ENCODE measurements at regions not wholly inside any gene's neighbourhood (a gene's known extent, or its start where the extent isn't known, plus 50 kb on each side); places are given as distances from the start of the nearest gene placed in this dataset.

DNA sequence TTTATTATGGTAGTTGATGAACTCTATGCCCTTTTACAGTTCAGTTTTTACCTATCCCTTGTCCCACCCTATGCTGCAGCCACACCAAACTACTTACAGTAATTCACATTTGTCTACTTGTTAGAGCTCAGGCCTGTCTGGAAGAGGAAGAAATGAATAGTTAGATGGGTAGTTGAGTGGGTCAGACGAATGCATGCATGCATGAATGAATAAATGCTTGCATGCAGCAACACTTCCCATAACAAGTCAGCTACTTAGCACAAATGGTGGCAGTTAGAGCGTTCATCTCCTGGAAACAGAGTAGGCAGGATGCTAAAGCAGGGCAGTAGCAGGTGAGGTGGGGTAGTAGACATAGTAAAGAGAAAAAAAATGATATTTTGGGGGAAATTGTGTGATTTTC is 322.3 kb downstream of the NDFIP2 start:
- Histone ChIP-seq H3K36me3 (ENCODE audit: insufficient read depth) (no peaks in the 10 kb centered on the region), H3K27ac (no peak overlapping the region), H2AFZ (ENCODE audit: low read depth) (no peak overlapping the region), H3K4me1 (ENCODE audit: low read depth, poor library complexity, severe bottlenecking) (no peaks in the 10 kb centered on the region), H3K79me2 (ENCODE audit: insufficient read depth, low read depth) (no peaks in the 10 kb centered on the region), H3K4me3 (IDR thresholded peaks at IDR 0.05; ENCODE audit: insufficient read depth, low read depth, low read length) (no peak overlapping the region), H3K4me2 (no peak overlapping the region), H4K20me1 (ENCODE audit: insufficient read depth) (no peaks in the 10 kb centered on the region), H3K9ac (no peak overlapping the region), H3K27me3 (ENCODE audit: insufficient read depth, low read depth) (no peaks in the 10 kb centered on the region)
- no peak for TF ChIP-seq CTCF (conservative IDR thresholded peaks at IDR 0.05; ENCODE audit: low read depth, low read length)

DNA sequence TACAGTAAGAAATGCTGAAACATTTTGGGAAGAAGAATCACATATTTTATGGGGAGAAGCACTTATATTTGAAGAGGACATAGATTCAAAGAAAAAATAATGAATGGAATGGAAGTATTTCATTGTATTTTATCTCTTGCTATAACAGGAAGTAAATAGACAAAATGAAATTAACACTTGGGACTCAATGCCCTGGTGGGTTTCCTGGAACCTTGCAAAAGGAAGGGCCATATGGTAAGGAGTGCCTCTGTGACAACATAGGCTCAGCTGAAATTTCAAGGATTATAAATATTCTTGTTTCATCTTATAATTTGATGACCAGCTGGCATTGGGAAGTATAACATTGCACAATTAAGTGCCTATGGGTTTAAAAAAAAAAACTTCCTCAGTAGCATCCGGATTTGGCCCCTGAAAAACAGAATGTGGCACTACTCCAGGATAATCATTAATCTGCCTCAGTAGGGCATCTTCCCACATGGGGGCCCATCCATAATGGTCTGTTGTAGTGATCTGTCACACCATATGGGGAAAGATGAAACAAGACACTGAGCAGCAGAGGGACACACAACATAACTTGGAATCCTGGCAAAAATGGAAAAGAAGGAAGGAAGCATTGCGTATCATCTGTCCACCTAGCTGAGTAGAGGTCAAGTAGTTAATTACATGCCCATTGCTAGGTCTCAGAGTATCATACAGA is 321.6 kb downstream of the NDFIP2 start:
- no peak for TF ChIP-seq CTCF (conservative IDR thresholded peaks at IDR 0.05; ENCODE audit: low read depth, low read length)
- Histone ChIP-seq H3K4me3 (IDR thresholded peaks at IDR 0.05; ENCODE audit: insufficient read depth, low read depth, low read length) (no peak overlapping the region), H3K27ac (no peak overlapping the region), H3K4me1 (ENCODE audit: low read depth, poor library complexity, severe bottlenecking) (no peaks in the 10 kb centered on the region), H3K36me3 (ENCODE audit: insufficient read depth) (no peaks in the 10 kb centered on the region), H4K20me1 (ENCODE audit: insufficient read depth) (no peaks in the 10 kb centered on the region), H3K27me3 (ENCODE audit: insufficient read depth, low read depth) (no peaks in the 10 kb centered on the region), H3K9ac (no peak overlapping the region), H3K79me2 (ENCODE audit: insufficient read depth, low read depth) (no peaks in the 10 kb centered on the region), H2AFZ (ENCODE audit: low read depth) (no peak overlapping the region), H3K4me2 (no peak overlapping the region)

GRCh38 chr13:79799059-79799867 is 318.3 kb downstream of the NDFIP2 start:
- Histone ChIP-seq H3K27me3 (ENCODE audit: insufficient read depth, low read depth) (no peaks in the 10 kb centered on the region), H2AFZ (ENCODE audit: low read depth) (no peak overlapping the region), H3K79me2 (ENCODE audit: insufficient read depth, low read depth) (no peaks in the 10 kb centered on the region), H3K27ac (no peak overlapping the region), H3K36me3 (ENCODE audit: insufficient read depth) (no peaks in the 10 kb centered on the region), H3K4me2 (no peak overlapping the region), H4K20me1 (ENCODE audit: insufficient read depth) (no peaks in the 10 kb centered on the region), H3K9ac (no peak overlapping the region), H3K4me3 (IDR thresholded peaks at IDR 0.05; ENCODE audit: insufficient read depth, low read depth, low read length) (no peak overlapping the region), H3K4me1 (ENCODE audit: low read depth, poor library complexity, severe bottlenecking) (no peaks in the 10 kb centered on the region)
- no peak for TF ChIP-seq CTCF (conservative IDR thresholded peaks at IDR 0.05; ENCODE audit: low read depth, low read length)

GRCh38 chr13:79796136-79796535 is 315.2 kb downstream of the NDFIP2 start:
- Histone ChIP-seq H3K9ac (no peak overlapping the region), H3K4me1 (ENCODE audit: low read depth, poor library complexity, severe bottlenecking) (no peaks in the 10 kb centered on the region), H3K27me3 (ENCODE audit: insufficient read depth, low read depth) (no peaks in the 10 kb centered on the region), H3K27ac (no peak overlapping the region), H3K36me3 (ENCODE audit: insufficient read depth) (no peaks in the 10 kb centered on the region), H3K79me2 (ENCODE audit: insufficient read depth, low read depth) (no peaks in the 10 kb centered on the region), H4K20me1 (ENCODE audit: insufficient read depth) (no peaks in the 10 kb centered on the region), H2AFZ (ENCODE audit: low read depth) (no peak overlapping the region), H3K4me2 (no peak overlapping the region), H3K4me3 (IDR thresholded peaks at IDR 0.05; ENCODE audit: insufficient read depth, low read depth, low read length) (no peak overlapping the region)
- no peak for TF ChIP-seq CTCF (conservative IDR thresholded peaks at IDR 0.05; ENCODE audit: low read depth, low read length)
